ENCODE measurements at regions not wholly inside any gene's neighbourhood (a gene's known extent, or its start where the extent isn't known, plus 50 kb on each side); places are given as distances from the start of the nearest gene placed in this dataset.

DNA sequence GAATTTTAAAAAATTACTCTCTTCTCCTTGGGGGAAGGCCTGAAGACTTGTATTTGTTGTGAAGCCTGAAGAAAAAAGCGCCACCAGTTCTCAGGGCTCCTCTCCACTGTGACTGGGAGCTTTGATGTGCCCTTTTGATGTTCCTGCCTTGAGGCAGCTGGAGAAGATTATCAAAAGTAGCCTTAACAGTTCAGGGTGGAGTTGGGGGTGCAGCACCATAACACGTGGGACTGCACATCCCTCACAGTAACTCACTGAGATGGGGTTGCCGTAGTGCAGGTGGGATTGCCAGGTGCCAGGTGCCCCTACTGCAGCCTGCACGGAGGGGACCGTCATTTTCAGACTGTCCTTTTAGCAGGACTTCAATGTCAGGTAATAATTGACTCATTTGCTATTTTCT is 474.1 kb downstream of the ETNK1 start (continued):
- TF ChIP-seq, protein P1, sequence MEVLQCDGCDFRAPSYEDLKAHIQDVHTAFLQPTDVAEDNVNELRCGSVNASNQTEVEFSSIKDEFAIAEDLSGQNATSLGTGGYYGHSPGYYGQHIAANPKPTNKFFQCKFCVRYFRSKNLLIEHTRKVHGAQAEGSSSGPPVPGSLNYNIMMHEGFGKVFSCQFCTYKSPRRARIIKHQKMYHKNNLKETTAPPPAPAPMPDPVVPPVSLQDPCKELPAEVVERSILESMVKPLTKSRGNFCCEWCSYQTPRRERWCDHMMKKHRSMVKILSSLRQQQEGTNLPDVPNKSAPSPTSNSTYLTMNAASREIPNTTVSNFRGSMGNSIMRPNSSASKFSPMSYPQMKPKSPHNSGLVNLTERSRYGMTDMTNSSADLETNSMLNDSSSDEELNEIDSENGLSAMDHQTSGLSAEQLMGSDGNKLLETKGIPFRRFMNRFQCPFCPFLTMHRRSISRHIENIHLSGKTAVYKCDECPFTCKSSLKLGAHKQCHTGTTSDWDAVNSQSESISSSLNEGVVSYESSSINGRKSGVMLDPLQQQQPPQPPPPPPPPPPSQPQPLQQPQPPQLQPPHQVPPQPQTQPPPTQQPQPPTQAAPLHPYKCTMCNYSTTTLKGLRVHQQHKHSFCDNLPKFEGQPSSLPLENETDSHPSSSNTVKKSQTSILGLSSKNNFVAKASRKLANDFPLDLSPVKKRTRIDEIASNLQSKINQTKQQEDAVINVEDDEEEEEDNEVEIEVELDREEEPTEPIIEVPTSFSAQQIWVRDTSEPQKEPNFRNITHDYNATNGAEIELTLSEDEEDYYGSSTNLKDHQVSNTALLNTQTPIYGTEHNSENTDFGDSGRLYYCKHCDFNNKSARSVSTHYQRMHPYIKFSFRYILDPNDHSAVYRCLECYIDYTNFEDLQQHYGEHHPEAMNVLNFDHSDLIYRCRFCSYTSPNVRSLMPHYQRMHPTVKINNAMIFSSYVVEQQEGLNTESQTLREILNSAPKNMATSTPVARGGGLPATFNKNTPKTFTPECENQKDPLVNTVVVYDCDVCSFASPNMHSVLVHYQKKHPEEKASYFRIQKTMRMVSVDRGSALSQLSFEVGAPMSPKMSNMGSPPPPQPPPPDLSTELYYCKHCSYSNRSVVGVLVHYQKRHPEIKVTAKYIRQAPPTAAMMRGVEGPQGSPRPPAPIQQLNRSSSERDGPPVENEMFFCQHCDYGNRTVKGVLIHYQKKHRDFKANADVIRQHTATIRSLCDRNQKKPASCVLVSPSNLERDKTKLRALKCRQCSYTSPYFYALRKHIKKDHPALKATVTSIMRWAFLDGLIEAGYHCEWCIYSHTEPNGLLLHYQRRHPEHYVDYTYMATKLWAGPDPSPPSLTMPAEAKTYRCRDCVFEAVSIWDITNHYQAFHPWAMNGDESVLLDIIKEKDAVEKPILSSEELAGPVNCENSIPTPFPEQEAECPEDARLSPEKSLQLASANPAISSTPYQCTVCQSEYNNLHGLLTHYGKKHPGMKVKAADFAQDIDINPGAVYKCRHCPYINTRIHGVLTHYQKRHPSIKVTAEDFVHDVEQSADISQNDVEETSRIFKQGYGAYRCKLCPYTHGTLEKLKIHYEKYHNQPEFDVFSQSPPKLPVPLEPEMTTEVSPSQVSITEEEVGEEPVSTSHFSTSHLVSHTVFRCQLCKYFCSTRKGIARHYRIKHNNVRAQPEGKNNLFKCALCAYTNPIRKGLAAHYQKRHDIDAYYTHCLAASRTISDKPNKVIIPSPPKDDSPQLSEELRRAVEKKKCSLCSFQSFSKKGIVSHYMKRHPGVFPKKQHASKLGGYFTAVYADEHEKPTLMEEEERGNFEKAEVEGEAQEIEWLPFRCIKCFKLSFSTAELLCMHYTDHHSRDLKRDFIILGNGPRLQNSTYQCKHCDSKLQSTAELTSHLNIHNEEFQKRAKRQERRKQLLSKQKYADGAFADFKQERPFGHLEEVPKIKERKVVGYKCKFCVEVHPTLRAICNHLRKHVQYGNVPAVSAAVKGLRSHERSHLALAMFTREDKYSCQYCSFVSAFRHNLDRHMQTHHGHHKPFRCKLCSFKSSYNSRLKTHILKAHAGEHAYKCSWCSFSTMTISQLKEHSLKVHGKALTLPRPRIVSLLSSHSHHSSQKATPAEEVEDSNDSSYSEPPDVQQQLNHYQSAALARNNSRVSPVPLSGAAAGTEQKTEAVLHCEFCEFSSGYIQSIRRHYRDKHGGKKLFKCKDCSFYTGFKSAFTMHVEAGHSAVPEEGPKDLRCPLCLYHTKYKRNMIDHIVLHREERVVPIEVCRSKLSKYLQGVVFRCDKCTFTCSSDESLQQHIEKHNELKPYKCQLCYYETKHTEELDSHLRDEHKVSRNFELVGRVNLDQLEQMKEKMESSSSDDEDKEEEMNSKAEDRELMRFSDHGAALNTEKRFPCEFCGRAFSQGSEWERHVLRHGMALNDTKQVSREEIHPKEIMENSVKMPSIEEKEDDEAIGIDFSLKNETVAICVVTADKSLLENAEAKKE (CRISPR knock-in tag; IDR thresholded peaks at IDR 0.05): no peak
- no peak for TF ChIP-seq NANOG (IDR thresholded peaks at IDR 0.05; ENCODE audit: borderline replicate concordance)
- TF ChIP-seq JUNB (IDR thresholded peaks at IDR 0.05; ENCODE audit: unreplicated experiment): no peak
- TF ChIP-seq, protein P2, sequence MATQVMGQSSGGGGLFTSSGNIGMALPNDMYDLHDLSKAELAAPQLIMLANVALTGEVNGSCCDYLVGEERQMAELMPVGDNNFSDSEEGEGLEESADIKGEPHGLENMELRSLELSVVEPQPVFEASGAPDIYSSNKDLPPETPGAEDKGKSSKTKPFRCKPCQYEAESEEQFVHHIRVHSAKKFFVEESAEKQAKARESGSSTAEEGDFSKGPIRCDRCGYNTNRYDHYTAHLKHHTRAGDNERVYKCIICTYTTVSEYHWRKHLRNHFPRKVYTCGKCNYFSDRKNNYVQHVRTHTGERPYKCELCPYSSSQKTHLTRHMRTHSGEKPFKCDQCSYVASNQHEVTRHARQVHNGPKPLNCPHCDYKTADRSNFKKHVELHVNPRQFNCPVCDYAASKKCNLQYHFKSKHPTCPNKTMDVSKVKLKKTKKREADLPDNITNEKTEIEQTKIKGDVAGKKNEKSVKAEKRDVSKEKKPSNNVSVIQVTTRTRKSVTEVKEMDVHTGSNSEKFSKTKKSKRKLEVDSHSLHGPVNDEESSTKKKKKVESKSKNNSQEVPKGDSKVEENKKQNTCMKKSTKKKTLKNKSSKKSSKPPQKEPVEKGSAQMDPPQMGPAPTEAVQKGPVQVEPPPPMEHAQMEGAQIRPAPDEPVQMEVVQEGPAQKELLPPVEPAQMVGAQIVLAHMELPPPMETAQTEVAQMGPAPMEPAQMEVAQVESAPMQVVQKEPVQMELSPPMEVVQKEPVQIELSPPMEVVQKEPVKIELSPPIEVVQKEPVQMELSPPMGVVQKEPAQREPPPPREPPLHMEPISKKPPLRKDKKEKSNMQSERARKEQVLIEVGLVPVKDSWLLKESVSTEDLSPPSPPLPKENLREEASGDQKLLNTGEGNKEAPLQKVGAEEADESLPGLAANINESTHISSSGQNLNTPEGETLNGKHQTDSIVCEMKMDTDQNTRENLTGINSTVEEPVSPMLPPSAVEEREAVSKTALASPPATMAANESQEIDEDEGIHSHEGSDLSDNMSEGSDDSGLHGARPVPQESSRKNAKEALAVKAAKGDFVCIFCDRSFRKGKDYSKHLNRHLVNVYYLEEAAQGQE (IDR thresholded peaks at IDR 0.05; ENCODE audit: unreplicated experiment): no peak
- no peak for TF ChIP-seq ZNF331 (CRISPR knock-in tag; IDR thresholded peaks at IDR 0.05; ENCODE audit: low read depth)

DNA sequence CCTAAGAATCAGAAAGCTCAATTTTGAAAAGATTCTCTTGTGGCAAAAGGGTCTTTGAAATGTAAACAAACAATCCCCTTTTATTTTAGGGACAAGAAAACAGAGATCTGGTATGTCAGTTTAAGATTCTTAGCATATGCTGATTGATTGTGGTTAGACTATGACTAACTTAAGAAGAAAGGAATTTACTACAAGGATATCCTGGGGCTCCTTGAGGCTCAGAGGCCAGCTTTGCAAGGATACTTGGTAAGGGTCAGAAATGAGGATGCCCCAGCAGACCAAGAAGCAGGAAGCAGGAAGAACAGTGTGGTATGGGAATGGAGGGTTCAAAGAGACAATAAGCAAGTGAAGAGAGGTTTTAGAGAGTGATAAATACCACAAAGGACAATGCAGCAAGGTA is 474.6 kb downstream of the ETNK1 start:
- no peaks in the 10 kb centered on the region for H3K9me3 Mint-ChIP-seq
- Histone ChIP-seq H3F3A (replicated peaks; ENCODE audit: low read depth) (no peaks in the 10 kb centered on the region), H3K4me2 (peak overlapping the region; percentile 18), H4K20me1 (replicated peaks; ENCODE audit: insufficient read depth) (no peaks in the 10 kb centered on the region), H3K36me3 (ENCODE audit: insufficient read depth) (no peaks in the 10 kb centered on the region), H3K4me3 (no peak overlapping the region), H3K79me2 (replicated peaks; ENCODE audit: insufficient read depth) (no peaks in the 10 kb centered on the region), H3K9me2 (ENCODE audit: insufficient read depth) (no peaks in the 10 kb centered on the region), H3K27me3 (ENCODE audit: insufficient read depth) (no peaks in the 10 kb centered on the region), H3K27ac (ENCODE audit: low read depth) (no peak overlapping the region), H2AFZ (no peak overlapping the region), H3K4me1 (ENCODE audit: insufficient read depth) (peaks cover 26% of the 10 kb centered on the region)
- DNase-seq (ENCODE audit: low spot score) (peak; percentile 52), ATAC-seq (peak; percentile 90)
- H3K27me3 Mint-ChIP-seq (ENCODE audit: insufficient read depth, low read depth, poor library complexity): no peaks in the 10 kb centered on the region
- peaks cover 24% of the 10 kb centered on the region for H3K4me1 Mint-ChIP-seq
- H3K36me3 Mint-ChIP-seq (ENCODE audit: low read depth): no peaks in the 10 kb centered on the region
- H3K27ac Mint-ChIP-seq: no peak overlapping the region
- H3K4me3 Mint-ChIP-seq: no peak overlapping the region
- no peak for TF ChIP-seq EZH2 (IDR thresholded peaks at IDR 0.05; ENCODE audit: low read depth, unreplicated experiment)
- TF ChIP-seq, protein P1 (CRISPR knock-in tag; IDR thresholded peaks at IDR 0.05): peak; percentile 67

Measured in GM23338 (cell line).